D721Med (cell line): ENCODE measurements at regions not wholly inside any gene's neighbourhood (a gene's known extent, or its start where the extent isn't known, plus 50 kb on each side); places are given as distances from the start of the nearest gene placed in this dataset.

Experiments used
- DNase-seq: peaks from one replicate; pipeline ENCODE4 v3.0.0; 2011; ENCODE audit warnings: low spot score; ENCODE audit not compliant: insufficient read length
- FAIRE-seq: peaks from 2 replicates; lab custom pipeline; 2011; peaks lifted over from hg19 to GRCh38; lab: Jason Lieb, UNC
- TF ChIP-seq, protein P1 (sequence below): IDR thresholded peaks from 2 replicates; pipeline ENCODE4 v1.5.1; 2012; ENCODE audit warnings: mild to moderate bottlenecking, control low read depth; ENCODE audit not compliant: insufficient read depth; ENCODE audit errors: missing control alignments

DNA sequence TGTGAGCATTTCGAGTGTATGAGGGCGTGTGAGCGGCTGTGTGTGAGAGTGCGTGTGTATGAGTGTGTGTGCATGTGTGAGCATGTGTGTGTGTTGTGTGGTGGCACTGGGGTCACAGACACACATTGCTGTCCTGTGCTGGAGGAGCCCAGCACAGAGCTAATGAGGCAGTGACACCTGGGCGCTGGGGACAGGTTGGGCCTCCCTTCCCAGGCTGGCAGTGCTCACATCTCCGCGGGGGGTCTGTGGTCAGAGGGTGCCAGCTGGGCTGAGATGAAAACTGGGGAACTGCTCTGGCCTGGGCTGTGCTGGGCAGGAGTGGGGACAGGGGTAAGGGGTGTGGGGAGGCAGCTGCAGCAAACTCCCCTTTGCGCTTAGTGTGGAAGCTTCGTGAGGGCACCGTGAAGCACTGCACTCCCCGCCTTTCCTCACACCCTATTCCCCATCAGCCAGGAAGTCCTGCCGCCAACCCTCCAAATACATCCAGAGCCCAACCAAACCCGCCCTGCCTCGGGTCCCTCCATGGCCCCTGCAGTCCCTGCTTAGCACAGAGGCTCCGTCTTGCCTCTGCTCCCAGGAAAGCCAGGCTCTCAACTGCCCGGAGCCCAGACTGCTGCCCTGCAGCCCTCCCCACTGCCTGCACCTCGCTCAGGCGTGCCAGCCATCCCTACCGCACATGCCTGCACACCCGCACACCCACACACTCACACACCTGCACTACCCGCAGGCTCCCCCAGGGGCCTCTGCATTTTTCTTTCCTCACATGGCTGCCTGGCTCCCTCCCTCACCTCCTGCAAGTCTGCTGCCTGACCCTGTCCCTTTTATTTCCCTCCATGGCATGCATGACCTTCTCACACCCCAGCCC lies 62.0 kb upstream of the THY1 start:
- TF ChIP-seq, protein P1, sequence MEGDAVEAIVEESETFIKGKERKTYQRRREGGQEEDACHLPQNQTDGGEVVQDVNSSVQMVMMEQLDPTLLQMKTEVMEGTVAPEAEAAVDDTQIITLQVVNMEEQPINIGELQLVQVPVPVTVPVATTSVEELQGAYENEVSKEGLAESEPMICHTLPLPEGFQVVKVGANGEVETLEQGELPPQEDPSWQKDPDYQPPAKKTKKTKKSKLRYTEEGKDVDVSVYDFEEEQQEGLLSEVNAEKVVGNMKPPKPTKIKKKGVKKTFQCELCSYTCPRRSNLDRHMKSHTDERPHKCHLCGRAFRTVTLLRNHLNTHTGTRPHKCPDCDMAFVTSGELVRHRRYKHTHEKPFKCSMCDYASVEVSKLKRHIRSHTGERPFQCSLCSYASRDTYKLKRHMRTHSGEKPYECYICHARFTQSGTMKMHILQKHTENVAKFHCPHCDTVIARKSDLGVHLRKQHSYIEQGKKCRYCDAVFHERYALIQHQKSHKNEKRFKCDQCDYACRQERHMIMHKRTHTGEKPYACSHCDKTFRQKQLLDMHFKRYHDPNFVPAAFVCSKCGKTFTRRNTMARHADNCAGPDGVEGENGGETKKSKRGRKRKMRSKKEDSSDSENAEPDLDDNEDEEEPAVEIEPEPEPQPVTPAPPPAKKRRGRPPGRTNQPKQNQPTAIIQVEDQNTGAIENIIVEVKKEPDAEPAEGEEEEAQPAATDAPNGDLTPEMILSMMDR: no peak
- FAIRE-seq (no peak), DNase-seq (no peak)

DNA sequence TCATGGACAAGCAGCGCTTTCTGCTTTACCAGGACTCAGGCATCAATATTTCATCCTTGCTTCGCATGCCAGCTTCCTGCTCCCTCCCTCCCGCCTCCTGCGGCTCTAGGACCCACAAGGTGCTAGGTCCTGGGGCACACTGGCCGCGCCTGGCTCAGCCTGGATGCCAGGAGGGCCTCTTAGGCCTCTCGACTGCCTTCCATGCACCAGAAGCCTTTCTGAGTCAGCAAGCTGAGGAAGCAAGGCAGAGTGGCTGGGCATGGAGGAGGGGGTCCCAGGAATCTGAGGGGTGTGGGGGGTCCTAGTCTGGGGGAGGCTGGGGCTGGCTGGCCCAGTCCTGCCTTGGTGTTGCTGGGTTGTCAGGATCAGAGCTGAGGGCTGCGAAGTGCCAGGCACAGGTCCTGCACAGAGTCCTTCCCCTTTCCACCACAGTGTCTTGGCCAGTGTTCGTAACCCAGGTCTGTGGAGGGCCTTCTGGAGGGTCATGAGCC lies 61.0 kb upstream of the THY1 start:
- FAIRE-seq (no peak), DNase-seq (no peak)
- TF ChIP-seq, protein P1: no peak

DNA sequence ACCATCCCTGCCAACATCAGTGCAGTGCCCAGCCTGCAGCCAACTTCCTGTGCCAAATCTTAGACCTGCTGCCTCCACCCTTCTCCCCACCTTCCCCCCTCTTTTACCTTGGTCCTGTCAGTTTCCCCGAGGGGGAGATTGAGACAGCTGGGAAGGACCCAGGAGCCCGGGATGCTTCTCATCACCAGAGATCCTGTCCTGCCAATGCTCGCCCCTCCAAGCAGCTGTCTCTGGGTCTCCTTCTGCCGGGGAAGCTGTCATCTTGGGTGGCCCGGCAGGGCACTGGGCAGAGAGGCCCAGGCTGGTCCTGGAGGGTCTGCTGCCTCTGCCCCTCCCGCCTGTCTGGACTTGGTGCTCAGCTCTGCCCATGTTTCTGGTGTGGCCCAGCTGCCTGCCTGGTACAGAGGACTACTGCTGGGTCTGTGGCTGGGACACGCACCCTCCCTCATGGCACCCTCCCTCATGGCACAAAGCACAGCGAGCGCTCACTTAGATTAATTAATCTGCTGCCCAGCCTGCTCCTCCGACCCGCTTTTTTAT lies 60.4 kb upstream of the THY1 start:
- DNase-seq (no peak), FAIRE-seq (no peak)
- TF ChIP-seq, protein P1: no peak

DNA sequence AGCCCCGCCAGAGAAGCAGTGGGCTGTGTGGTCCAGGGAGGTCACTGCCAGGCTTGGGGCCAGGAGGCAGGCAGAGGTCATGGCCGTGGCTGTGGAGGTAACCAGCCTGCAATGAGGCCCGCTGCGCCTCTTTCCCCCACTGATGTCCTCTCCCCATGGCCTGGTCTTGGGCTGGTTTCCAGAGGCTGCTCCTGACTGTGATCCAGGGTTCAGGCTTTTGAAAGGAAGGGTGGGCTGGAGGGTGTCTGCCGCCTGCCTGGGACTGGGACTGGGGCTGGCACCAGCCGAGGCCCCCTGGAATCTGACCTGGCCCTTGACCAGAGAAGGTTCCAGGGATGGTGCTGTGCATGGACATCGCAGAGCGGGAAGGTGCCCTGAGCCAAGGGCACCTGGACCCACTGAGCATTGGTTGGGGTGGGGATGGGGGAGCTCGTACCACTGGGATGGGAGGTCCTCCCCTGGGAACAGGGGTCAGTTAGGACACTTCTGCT lies 59.6 kb upstream of the THY1 start:
- no peak for DNase-seq
- TF ChIP-seq, protein P1: no peak
- no peak for FAIRE-seq

DNA sequence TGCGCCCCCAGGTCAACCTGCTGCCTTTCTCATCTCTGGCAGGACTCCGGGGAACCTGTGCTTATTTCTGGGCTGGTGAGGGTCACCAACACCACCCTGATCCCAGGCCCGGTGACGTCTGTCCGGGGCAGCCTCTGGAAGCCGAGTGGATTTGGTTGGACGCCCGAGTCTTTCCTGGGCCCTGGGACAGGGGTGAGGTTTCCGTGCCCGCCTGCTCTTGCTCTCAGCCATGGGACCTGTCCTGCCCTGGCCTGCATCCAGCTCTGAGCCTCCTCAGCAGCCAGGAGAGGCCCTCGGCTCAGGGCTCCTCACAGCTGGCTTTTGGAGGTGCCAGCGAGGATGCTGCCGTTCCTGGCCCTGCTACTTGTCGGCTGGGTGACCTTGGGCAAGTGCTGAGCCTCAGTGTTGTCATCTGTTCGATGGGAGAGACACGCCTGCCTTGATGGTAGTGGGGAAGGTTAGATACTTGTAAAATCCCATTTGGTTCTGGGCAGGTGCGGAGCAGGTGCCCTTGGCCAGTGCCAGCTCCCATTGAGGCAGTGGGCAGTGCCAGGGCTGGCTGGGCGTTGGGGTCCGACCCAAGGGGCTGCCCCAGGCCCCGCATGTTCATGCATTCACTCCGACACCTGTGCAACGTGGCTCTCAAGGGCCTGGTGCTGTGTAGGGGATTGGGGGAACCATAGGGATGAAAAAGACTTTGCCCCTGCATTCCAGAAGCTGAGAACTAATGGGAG lies 58.9 kb upstream of the THY1 start:
- TF ChIP-seq, protein P1: no peak
- DNase-seq (no peak), FAIRE-seq (no peak)

DNA sequence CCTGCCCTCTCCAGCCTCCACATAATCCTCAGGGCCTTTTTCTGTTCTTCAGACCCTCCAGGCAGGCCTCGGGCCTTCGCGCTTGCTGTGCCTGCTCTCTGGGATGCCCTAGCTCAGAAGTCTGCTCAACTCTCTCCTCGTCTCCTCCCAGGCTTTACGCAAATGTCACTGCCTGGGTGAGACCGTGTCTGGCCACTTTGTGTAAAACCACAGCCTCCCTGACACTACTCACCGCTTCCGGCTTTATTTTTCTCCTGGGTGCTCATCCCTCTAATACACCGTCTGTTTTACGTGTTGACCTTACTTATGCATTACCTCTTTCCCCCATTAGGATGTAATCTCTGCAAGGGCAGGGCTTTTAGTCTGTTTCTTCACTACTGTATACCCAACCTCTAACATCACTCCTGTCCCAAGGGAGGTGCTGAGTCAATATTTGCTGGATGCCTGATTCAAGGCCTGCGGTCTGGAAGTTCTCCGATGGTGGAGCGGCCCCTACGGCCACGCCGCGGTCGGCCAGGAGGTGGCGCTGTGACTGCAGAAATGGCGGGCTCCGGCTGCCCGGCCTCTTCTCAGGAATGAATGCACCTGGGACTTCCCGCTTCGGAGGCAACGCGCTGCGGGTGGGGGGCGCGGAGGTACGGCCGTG lies 58.2 kb upstream of the THY1 start:
- TF ChIP-seq, protein P1: peak; percentile 91
- peak; percentile 93 for DNase-seq
- FAIRE-seq: no peak
